HG02840 (cell line): ENCODE measurements at regions not wholly inside any gene's neighbourhood (a gene's known extent, or its start where the extent isn't known, plus 50 kb on each side); places are given as distances from the start of the nearest gene placed in this dataset.

ENCODE experiments used
- ATAC-seq: cut with Tn5 transposase; IDR thresholded peaks from one replicate; pipeline ENCODE4 v1.9.1; 2021; ENCODE audit warnings: mild to moderate bottlenecking, moderate library complexity, moderate number of reproducible peaks; ENCODE audit not compliant: unreplicated experiment, low FRiP score

DNA sequence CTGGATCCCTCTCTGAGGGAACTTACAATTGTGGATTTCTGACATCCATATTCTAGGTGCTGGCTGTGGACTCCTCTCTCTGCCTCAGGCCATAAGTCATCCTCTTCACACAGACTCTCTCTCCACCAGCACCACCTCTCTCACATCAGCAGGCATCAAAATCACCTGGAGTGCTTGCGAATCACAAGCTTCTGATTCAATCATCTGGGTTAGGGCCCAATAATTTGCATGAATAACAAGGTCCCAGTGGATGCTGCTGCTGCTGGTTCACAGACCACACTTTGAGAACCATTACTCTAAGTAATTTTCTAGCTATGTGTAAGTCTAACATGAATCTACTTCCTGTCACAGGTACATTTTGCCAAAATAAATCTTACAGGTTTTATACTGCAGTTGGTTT lies 214.9 kb downstream of the DSEL start:
- no peak for ATAC-seq

DNA sequence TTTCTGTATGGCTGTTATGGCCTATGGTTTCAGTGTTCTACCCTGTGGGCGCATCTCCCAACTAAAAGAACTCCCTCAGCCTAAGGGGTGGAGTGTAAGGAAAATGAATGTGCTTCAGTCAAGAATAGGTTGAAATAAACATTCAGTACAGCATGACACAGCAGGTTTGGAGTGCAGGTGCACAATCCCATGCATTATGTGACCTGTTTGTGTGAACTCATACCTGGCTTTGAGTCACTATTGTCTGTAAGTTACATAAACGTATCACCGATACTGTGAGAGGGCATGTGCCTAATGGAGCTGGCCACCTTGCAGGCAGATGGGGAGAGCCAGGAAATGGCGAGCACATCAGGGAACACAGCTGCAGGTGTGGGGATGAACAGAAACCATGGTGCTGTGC lies 216.0 kb downstream of the DSEL start:
- no peak for ATAC-seq

DNA sequence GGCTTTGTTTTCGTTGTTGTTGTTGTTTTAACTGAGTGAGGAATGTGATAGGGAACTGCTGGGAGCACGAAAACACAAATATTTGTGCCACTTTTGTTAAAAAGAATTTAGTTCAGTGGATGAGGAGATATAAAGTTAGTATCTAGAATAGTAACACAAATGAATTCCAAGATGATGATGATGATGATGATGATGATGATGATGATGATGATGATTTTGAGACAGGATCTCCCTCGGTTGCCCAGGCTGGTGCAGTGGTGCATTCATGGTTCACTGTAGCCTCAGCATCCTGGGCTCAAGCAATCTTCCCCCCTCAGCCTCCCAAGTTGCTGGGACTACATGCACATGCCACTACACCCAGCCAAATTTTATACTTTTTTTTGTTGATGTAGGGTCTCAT lies 223.7 kb downstream of the DSEL start:
- ATAC-seq = no peak

DNA sequence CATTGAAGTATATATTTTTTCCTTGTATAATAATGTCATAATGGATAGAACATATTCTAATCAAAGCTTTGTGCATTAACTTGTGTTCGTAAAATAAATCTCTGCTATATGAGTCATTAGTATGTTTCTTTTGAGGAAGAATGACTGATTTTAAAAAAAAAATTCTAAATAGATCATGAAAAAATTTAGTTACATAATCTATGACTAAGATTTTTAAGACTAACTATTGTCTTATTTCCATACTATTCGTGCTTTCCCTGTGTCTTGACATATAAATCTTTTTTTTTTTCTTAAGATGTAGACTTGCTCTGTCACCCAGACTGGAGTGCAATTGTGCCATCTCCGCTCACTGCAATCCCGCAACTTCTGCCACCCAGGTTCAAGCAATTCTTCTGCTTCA lies 226.1 kb downstream of the DSEL start:
- no peak for ATAC-seq

DNA sequence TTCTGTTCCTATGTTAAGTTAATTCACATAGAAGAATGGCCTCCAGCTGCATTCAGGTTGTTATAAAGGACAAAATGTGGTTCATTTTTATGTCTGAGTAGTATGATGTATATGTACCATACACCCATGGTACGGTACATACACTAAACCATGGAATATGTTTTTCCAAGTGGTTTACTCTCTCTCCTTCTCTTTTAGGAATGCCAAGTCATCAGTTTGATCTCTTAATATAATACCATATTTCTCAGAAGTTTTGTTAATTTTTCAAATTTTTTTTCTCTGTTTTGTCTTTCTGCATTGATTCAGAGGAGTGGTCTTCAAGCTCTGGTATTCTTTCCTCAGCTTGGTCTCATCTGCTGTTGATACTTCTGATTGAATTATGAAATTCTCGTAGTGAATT lies 230.9 kb downstream of the DSEL start:
- ATAC-seq = no peak

DNA sequence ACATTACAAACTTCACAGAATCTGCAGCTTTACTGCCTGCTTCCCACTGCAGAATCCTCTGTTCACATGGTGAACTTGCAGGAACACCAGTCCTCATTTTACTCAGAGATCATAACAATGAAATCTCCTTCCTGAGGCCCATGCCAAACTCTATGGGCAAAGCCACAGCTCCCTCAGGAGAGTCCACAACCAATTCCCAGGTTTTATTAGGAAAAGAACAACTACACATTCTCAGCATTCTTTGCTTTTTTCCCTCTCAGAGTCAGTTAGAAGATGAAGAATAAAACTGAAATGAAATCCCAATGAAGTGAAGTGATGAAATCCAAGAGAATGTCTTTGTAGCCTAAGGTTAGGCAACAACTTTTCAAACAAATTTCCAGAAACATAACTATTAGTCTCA lies 233.7 kb downstream of the DSEL start:
- no peak for ATAC-seq

DNA sequence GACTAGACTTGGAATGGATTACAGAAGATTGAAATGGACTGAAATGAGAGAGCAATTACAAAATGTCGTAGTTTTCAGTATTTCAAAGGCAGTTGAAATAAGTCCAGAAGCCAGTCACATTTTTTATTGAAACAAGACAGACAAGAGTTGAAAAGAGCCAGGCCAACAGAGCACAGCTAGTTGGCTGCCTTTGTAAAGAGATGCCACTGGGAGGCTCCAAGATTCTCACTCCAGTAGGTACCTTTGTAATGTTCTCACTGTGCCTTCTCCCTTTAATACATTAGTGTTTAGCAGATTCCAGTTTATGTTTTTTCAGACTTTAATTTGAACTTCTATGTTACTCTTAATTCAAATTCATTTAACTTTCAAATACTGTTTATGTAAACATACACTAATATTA lies 234.8 kb downstream of the DSEL start:
- ATAC-seq = no peak

DNA sequence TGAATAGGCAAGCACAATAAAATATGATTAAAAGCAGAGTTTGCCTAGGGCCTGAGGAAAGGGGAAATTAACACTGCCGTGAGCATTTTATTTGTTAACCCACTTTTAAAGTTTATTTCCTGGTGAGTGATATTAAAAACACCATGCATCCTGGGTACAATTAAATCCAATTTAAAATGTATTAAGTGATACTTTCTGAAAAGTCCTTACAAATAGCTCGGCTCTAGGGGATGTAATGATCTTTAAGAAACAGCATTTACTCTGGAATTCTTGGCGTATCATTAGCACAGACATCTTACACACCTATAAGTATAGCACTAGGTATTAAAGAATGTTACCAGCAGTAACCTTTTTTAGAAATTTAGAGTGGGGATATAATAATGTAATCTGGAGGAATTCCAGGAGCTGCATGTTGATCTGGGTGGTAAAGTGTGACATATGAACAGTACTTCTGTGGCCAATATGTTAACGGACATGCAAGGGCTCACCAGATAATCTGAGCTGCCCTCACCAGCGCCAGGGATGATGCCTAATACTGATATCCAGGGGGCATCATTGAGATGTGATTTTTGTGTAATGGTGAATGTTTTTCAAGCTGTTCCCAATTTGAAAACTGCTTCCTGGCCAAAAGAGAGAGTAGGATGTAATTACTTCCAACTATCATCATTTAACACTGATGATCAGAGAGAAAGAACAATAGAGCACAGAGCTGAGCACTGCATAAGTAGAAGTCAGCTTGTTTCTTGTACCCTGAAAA lies 235.9 kb downstream of the DSEL start:
- ATAC-seq = no peak

DNA sequence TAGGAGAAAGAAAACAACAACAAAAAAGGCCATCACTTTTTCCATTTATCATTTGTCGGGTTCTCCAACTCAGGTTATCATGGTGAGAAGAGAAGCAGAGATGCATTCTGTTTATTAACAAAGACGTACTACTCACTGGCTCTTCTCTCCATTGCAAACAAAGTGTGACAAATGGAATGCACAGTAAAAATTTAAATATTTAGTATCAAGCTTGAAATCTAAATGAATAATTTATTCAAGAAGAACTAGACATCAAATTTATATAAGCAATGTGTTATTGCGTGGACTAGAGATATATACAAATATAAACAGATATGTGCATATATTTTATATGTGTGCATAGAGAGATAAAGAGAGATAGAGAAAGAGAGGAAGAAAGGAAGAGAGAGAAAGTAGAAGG lies 236.5 kb downstream of the DSEL start:
- no peak for ATAC-seq

DNA sequence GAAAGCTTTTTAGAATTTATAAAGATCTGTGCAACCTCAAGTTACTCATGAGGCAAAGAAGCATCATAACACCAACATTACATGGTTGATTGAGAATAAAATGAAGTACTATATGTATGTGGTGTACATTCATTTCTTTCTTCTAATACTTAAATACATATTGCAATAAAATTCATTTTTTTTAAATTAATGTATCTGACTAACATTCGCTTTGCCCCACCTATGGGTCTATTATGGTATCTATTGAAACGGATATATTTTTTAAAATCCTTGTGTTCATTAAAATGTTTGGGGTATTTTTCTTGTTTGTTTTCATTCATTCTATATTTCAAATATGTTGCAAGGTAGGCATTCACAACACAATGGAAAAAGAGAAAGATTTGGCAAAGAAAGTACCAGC lies 237.5 kb downstream of the DSEL start:
- ATAC-seq = no peak

DNA sequence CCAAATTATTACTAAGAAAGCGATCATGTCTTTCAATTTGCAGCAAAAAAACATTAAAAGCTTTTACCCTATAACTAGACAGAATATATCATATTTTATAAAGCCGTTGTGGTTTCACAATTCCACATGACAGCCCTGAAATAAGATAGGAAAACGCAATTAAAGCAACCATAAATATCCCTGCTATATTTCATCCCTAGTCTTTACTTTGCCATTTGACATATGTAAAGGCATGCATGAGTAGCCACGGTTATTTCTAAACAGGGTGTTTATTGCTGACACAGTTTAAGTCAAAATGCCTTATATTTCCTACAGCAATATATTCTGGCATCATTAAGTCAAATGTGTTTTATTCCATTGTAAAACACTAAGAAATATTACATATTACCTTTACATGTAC lies 239.9 kb downstream of the DSEL start:
- no peak for ATAC-seq

DNA sequence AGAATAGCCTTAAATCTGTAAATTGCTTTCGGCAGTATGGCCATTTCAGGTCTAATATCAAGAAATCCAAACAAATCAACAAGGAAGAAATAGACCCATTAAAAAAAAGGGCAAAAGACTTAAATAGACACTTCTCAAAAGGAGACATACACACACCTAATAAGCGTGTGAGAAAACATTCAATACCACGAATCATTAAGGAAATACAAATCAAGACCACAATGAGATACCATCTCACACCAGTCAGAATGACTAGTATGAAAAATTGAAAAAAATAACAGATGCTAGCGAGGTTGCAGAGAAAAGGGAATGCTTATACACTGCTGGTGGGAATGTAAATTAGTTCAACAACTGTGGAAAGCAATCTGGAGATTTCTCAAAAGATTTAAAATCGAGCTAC lies 243.2 kb downstream of the DSEL start:
- ATAC-seq = no peak

DNA sequence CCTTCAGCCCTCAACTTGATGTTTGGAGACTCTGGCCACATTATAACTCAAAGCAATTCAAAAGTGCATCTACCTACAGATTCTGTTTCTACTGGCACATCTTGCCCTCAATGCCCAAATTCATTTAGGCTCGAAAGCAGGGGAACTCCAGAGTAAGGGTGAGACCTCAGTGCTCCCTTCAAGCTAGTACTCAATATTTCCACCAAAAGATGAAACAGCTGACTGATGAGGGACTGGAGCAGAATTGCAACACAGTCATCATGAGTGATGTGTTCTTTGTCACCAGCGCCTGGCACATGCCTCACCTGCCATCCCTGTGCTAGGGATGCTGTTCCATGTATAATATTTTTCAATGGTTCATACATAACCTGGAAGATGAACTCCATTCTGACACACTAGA lies 247.3 kb downstream of the DSEL start:
- no peak for ATAC-seq

DNA sequence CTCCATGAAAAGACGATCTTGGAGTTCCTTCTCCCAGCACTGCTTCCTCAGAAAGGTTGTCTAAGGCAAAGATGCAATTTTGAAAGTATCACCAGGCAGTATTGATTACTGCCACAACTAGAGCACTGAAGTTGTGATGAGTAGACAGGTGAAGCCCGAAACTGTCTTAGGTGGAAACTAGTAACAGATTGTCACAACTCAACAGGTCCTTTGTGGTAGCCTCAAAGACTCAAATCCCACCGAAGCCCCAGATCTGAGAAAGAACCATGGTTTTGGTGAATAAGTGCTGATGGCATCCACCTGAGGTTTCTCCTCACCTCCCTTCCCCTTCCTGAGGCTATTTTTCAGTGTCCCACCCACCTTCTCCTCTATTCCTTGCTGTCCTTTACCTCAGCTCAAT lies 248.0 kb downstream of the DSEL start:
- no peak for ATAC-seq

DNA sequence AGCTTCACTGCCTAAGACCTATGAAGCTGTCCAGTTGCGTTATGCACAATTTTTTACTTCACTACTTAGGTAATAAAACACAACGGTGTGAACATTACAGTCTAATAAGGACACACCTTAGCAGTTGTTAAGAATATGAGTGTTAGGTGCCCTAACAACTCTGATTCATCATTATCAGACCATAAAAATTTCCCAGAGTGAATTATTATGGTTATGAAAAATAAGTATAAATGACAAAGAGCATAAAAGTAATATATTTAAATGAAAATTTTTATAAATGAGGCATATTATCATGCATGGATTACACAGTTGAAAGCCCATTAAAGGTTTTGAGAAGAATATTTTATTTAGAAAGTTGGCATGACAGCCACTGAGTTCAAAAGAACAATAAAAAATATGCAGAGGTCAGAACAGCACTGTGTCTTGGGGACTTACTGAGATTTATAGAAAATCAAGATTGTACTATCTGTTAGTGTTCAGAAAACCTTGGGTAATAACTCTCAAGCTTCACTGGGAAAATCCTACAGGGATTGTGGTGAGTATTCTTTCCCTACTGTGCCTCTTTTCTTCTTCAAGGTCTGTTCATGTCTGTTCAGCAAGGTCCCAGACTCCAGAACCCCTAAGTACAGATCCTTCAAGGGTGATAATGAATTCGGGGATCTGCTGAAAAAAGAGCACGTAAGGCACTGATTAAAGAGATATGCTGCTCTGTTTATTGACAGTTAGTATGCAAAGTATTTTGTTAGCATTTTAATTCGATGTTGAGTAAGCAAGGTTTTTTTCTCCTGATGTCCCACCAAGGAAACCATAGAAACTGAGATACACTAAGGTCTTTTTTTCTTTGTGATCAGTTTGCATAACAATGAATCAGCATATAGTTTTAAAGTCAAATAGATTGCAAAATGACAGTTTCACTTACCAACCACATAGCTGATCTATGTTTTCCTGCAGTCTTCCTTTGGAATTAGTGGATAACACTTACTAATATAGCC lies 250.0 kb downstream of the DSEL start:
- ATAC-seq = no peak

DNA sequence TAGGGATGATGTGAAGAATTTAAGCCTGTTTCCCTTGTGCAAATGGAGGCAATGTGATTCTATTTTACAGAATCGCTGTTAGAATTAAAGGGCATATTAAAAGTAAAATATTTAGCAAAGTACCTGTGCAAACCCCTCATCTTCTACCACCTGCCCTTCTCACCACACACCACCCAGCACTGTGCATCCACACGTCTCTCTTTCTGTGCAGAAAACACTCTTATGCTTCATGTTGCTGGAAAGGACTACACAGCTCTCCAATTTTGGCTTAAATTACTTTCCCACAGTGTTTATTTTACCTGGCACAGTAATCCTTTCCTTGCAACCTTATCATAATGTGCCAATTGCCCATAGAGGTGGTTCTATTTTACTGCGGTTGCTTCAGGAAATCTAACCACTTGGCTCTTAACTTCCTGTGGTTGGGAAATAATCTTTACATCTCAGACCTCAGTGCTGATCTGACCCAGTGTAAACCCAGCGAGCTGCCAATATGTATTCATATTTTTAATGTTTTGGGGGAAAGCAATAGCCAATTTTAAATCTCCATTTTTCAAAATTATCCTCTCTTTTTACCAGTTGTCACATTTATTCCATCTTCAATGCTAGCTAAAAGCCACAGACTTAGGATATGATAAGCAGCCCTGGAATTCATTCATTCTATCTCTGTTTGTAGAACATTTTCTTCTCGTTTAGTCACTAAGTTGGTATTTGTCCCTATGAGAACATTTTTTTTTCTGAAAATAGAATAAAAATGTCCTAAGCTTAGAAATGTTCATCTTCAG lies 250.9 kb downstream of the DSEL start:
- ATAC-seq = no peak

DNA sequence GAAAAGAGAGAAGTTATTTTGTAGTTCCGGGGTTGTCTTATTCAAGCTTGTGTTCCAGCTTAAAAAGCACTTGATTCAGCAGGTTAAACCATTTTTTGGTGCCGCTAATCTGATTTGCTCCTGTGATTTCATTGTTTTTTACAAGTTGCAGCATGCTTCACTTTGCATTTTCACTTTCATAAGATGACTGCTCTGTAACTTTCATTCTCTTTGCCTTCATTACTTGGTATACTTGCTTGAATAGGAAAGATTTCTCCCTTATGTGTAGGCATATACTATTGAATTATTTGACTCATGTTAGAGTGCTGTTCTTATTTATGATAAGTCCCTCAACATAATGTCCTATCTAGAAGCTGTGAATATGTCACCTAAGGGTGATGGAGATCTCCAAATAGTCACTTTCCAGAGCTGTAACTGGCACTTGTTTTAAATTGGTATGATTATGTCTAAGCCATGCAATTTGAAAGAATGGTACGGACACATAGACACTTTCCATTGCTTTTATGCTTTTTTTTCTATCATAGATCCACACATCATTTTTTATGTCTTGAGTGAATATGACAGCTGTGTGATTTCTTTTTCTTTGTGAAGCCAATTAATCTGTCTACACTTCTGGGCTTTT lies 254.5 kb downstream of the DSEL start:
- ATAC-seq = no peak

DNA sequence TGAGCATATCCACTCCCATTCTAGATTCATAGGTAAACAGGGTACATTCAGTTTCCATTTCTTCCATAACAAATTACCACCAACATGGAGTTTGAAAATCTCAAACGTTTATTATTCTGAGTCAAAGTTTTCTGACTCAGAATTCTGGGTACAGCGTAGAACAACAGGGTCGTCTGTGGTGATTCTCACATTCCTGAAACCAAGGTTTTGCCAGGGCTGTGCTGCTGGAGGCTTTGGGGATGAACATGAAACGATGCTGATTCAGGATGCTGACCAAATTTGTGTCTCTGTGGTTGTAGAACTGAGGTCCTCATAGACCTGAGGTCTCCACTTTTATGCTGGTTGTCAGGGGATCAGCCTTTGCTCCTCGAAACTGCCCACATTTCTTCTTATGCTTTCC lies 255.7 kb downstream of the DSEL start:
- no peak for ATAC-seq

DNA sequence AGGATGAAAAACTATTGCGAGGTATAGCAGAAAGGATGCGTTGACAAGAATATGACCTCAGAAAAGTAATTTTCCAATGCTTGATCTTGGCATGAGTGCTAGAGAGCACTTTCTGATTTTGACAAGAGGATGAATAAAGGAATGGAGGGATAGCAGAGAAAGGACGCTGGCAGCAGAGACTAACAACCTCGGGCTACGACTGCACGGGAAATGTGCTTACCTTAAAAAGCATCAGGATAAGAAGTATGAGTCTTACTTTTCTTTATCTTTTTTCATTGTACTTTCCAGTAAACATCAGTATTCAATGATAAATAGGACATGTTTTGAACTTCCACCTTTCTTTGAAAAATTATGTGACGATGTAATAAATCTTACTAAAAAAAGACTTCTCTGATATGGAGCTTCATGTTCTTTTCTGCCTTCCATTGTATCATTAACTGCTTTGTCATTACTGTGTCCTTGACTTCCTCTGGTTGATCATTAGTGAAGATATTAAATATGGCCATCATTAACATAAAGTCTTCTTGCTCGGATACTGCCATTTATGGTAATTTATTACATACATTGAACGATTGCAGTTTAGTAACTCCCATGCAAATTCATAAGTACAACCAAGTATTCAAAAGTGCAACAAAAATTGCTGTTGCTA lies 265.6 kb downstream of the DSEL start:
- no peak for ATAC-seq
